ENCODE measurements at regions not wholly inside any gene's neighbourhood (a gene's known extent, or its start where the extent isn't known, plus 50 kb on each side); places are given as distances from the start of the nearest gene placed in this dataset.

GRCh38 chr7:10346032-10346431 lies 627.6 kb upstream of the PHF14 start:
- Histone ChIP-seq H3K27me3 (ENCODE audit: low read depth, low read length) (no peaks in the 10 kb centered on the region), H3K4me2 (ENCODE audit: low read length) (no peak overlapping the region), H3K4me3 (ENCODE audit: low read length) (no peak overlapping the region), H3K9ac (ENCODE audit: low read length) (no peak overlapping the region), H3K9me3 (ENCODE audit: insufficient read depth, low read length) (no peaks in the 10 kb centered on the region), H2AFZ (ENCODE audit: low read depth, low read length) (no peak overlapping the region), H3K27ac (ENCODE audit: low read length) (no peak overlapping the region), H3K79me2 (ENCODE audit: low read length) (no peaks in the 10 kb centered on the region), H3K4me1 (ENCODE audit: low read length) (peaks cover 8% of the 10 kb centered on the region), H4K20me1 (ENCODE audit: insufficient read depth, low read length) (no peaks in the 10 kb centered on the region), H3K36me3 (replicated peaks; ENCODE audit: low read depth, low read length) (no peaks in the 10 kb centered on the region)
- TF ChIP-seq EZH2phosphoT487 (IDR thresholded peaks at IDR 0.05; ENCODE audit: low read depth): no peak
- TF ChIP-seq, protein P1, sequence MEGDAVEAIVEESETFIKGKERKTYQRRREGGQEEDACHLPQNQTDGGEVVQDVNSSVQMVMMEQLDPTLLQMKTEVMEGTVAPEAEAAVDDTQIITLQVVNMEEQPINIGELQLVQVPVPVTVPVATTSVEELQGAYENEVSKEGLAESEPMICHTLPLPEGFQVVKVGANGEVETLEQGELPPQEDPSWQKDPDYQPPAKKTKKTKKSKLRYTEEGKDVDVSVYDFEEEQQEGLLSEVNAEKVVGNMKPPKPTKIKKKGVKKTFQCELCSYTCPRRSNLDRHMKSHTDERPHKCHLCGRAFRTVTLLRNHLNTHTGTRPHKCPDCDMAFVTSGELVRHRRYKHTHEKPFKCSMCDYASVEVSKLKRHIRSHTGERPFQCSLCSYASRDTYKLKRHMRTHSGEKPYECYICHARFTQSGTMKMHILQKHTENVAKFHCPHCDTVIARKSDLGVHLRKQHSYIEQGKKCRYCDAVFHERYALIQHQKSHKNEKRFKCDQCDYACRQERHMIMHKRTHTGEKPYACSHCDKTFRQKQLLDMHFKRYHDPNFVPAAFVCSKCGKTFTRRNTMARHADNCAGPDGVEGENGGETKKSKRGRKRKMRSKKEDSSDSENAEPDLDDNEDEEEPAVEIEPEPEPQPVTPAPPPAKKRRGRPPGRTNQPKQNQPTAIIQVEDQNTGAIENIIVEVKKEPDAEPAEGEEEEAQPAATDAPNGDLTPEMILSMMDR (IDR thresholded peaks at IDR 0.05; ENCODE audit: low read depth, low read length): no peak

DNA sequence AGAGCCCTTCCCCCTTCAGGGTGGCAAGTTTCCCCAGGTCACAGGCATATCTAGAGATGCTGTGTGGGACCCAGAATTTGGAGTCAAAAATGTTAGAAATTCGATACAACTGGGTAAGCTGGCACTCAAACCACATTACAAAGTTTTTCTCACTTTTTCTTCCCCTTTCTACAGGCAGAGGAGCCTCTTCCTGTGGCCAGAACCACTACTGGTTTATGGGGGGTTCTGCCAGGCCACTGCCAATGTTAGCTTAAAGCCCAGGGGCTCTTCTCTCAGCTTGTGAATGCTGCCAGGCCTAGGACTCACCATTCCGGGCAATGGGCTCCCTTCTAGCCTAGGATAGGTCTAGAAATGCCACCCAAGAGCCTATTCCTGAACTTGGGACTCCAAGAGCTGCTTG lies 617.9 kb upstream of the PHF14 start:
- Histone ChIP-seq H4K20me1 (ENCODE audit: insufficient read depth, low read length) (no peaks in the 10 kb centered on the region), H3K79me2 (ENCODE audit: low read length) (no peaks in the 10 kb centered on the region), H3K9me3 (ENCODE audit: insufficient read depth, low read length) (no peaks in the 10 kb centered on the region), H3K4me3 (ENCODE audit: low read length) (no peak overlapping the region), H3K4me2 (ENCODE audit: low read length) (peak overlapping the region; percentile 17; the same call in 1 of the 2 replicates), H3K4me1 (ENCODE audit: low read length) (peaks cover 10% of the 10 kb centered on the region), H3K36me3 (replicated peaks; ENCODE audit: low read depth, low read length) (no peaks in the 10 kb centered on the region), H3K27me3 (ENCODE audit: low read depth, low read length) (no peaks in the 10 kb centered on the region), H2AFZ (ENCODE audit: low read depth, low read length) (peak overlapping the region; percentile 84; the same call in 1 of the 2 replicates), H3K27ac (ENCODE audit: low read length) (no peak overlapping the region), H3K9ac (ENCODE audit: low read length) (no peak overlapping the region)
- TF ChIP-seq, protein P1 (IDR thresholded peaks at IDR 0.05; ENCODE audit: low read depth, low read length): no peak
- no peak for TF ChIP-seq EZH2phosphoT487 (IDR thresholded peaks at IDR 0.05; ENCODE audit: low read depth)

GRCh38 chr7:10360050-10360449 lies 613.6 kb upstream of the PHF14 start:
- H3K4me1 ChIP-seq (ENCODE audit: low read length): peaks cover 10% of the 10 kb centered on the region
- H3K9ac ChIP-seq (ENCODE audit: low read length): no peak overlapping the region
- no peak for TF ChIP-seq EZH2phosphoT487 (IDR thresholded peaks at IDR 0.05; ENCODE audit: low read depth)
- TF ChIP-seq, protein P1 (IDR thresholded peaks at IDR 0.05; ENCODE audit: low read depth, low read length): no peak
- no peak overlapping the region for H3K4me2 ChIP-seq (ENCODE audit: low read length)
- H4K20me1 ChIP-seq (ENCODE audit: insufficient read depth, low read length): no peaks in the 10 kb centered on the region
- H3K27ac ChIP-seq (ENCODE audit: low read length): no peak overlapping the region
- no peaks in the 10 kb centered on the region for H3K79me2 ChIP-seq (ENCODE audit: low read length)
- no peaks in the 10 kb centered on the region for H3K27me3 ChIP-seq (ENCODE audit: low read depth, low read length)
- no peaks in the 10 kb centered on the region for H3K36me3 ChIP-seq (replicated peaks; ENCODE audit: low read depth, low read length)
- no peak overlapping the region for H2AFZ ChIP-seq (ENCODE audit: low read depth, low read length)
- no peaks in the 10 kb centered on the region for H3K9me3 ChIP-seq (ENCODE audit: insufficient read depth, low read length)
- no peak overlapping the region for H3K4me3 ChIP-seq (ENCODE audit: low read length)

DNA sequence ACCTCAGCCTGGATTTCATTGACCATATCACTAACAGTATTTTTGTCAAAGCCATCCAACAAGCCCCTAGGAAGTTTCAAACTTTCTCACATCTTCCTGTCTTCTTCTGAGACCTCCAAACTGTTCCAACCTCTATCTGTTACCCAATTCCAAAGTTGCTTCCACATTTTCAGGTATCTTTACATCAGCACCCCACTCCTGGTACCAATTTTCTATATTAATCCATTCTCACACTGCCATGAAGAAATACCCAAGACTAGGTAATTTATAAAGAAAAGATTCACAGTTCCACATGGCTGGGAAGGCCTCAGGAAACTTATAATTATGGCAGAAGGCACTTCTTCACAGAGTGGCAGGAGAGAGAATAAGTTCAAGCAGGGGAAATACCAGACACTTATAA lies 571.9 kb upstream of the PHF14 start:
- H4K20me1 ChIP-seq (ENCODE audit: insufficient read depth, low read length): no peaks in the 10 kb centered on the region
- no peaks in the 10 kb centered on the region for H3K79me2 ChIP-seq (ENCODE audit: low read length)
- H2AFZ ChIP-seq (ENCODE audit: low read depth, low read length): no peak overlapping the region
- H3K9me3 ChIP-seq (ENCODE audit: insufficient read depth, low read length): no peaks in the 10 kb centered on the region
- no peak overlapping the region for H3K9ac ChIP-seq (ENCODE audit: low read length)
- H3K36me3 ChIP-seq (replicated peaks; ENCODE audit: low read depth, low read length): no peaks in the 10 kb centered on the region
- no peak for TF ChIP-seq EZH2phosphoT487 (IDR thresholded peaks at IDR 0.05; ENCODE audit: low read depth)
- TF ChIP-seq, protein P1 (IDR thresholded peaks at IDR 0.05; ENCODE audit: low read depth, low read length): no peak
- H3K4me3 ChIP-seq (ENCODE audit: low read length): no peak overlapping the region
- H3K4me2 ChIP-seq (ENCODE audit: low read length): no peak overlapping the region
- H3K4me1 ChIP-seq (ENCODE audit: low read length): no peaks in the 10 kb centered on the region
- H3K27me3 ChIP-seq (ENCODE audit: low read depth, low read length): no peaks in the 10 kb centered on the region
- no peak overlapping the region for H3K27ac ChIP-seq (ENCODE audit: low read length)

Measured in OCI-LY3 (cell line).